ENCODE measurements at regions not wholly inside any gene's neighbourhood (a gene's known extent, or its start where the extent isn't known, plus 50 kb on each side); places are given as distances from the start of the nearest gene placed in this dataset.
A peak's percentile ranks its signal among the peaks of the same experiment; 100 is the strongest.

GRCh38 chr21:35316933-35317332, 267.8 kb upstream of the RUNX1 start:
- WGBS, 2 donors = 73 to 77% methylated on average over 4 of the region's 4 CpGs
- no peaks in the 10 kb centered on the region for H3K27me3 ChIP-seq (ENCODE audit: control insufficient read depth in 3 of 3, insufficient read depth in 3 of 3, low read length in 2 of 3)
- no peak overlapping the region for H3K9ac ChIP-seq (ENCODE audit: insufficient read depth in 1 of 2, low read length in 2 of 2)
- H3K4me1 ChIP-seq (ENCODE audit: control insufficient read depth in 5 of 5, insufficient read depth in 5 of 5, low read length in 5 of 5) = no peaks in the 10 kb centered on the region
- ATAC-seq (ENCODE audit: insufficient read depth, low FRiP score) = no peak
- no peaks in the 10 kb centered on the region for H3K9me3 ChIP-seq (ENCODE audit: control insufficient read depth in 4 of 4, insufficient read depth in 3 of 4, low read length in 3 of 4)
- H3K36me3 ChIP-seq (ENCODE audit: control insufficient read depth in 4 of 4, insufficient read depth in 4 of 4, low read length in 4 of 4) = no peaks in the 10 kb centered on the region
- no peak overlapping the region for H3K4me3 ChIP-seq
- H3K27ac ChIP-seq (ENCODE audit: low read depth in 1 of 2, low read length in 1 of 2) = no peak overlapping the region
- DNase-seq = no peak
- TF ChIP-seq CTCF (IDR thresholded peaks at IDR 0.05; ENCODE audit: control extremely low read depth, extremely low read depth) = no peak

- ATAC-seq (ENCODE audit: insufficient read depth, low FRiP score) (no peak), DNase-seq (no peak)
- H3K4me3 ChIP-seq = no peak overlapping the region
- H3K4me1 ChIP-seq (ENCODE audit: control insufficient read depth in 5 of 5, insufficient read depth in 5 of 5, low read length in 5 of 5) = no peaks in the 10 kb centered on the region
- H3K27ac ChIP-seq (ENCODE audit: low read depth in 1 of 2, low read length in 1 of 2) = no peak overlapping the region
- no peaks in the 10 kb centered on the region for H3K36me3 ChIP-seq (ENCODE audit: control insufficient read depth in 4 of 4, insufficient read depth in 4 of 4, low read length in 4 of 4)
- H3K9me3 ChIP-seq (ENCODE audit: control insufficient read depth in 4 of 4, insufficient read depth in 3 of 4, low read length in 3 of 4) = no peaks in the 10 kb centered on the region
- no peak overlapping the region for H3K9ac ChIP-seq (ENCODE audit: insufficient read depth in 1 of 2, low read length in 2 of 2)
- no peaks in the 10 kb centered on the region for H3K27me3 ChIP-seq (ENCODE audit: control insufficient read depth in 3 of 3, insufficient read depth in 3 of 3, low read length in 2 of 3)
- TF ChIP-seq CTCF (IDR thresholded peaks at IDR 0.05; ENCODE audit: control extremely low read depth, extremely low read depth) = no peak
Observed at GRCh38 chr21:35316456-35316855, 267.4 kb upstream of the RUNX1 start.

GRCh38 chr21:35314857-35315582, 265.9 kb upstream of the RUNX1 start:
- Histone ChIP-seq H3K9me3 (ENCODE audit: control insufficient read depth in 4 of 4, insufficient read depth in 3 of 4, low read length in 3 of 4) (no peaks in the 10 kb centered on the region), H3K27me3 (ENCODE audit: control insufficient read depth in 3 of 3, insufficient read depth in 3 of 3, low read length in 2 of 3) (no peaks in the 10 kb centered on the region), H3K4me3 (no peak overlapping the region), H3K9ac (ENCODE audit: insufficient read depth in 1 of 2, low read length in 2 of 2) (no peak overlapping the region), H3K36me3 (ENCODE audit: control insufficient read depth in 4 of 4, insufficient read depth in 4 of 4, low read length in 4 of 4) (no peaks in the 10 kb centered on the region), H3K4me1 (ENCODE audit: control insufficient read depth in 5 of 5, insufficient read depth in 5 of 5, low read length in 5 of 5) (no peaks in the 10 kb centered on the region), H3K27ac (ENCODE audit: low read depth in 1 of 2, low read length in 1 of 2) (no peak overlapping the region)
- DNase-seq = peak; percentile 20 to 65 (median 51)
- 77 to 91% methylated on average over 8 of the region's 8 CpGs for WGBS, 2 donors
- no peak for TF ChIP-seq CTCF (IDR thresholded peaks at IDR 0.05; ENCODE audit: control extremely low read depth, extremely low read depth)
- no peak for ATAC-seq (ENCODE audit: insufficient read depth, low FRiP score)

GRCh38 chr21:35311985-35312384, 262.9 kb upstream of the RUNX1 start:
- Histone ChIP-seq H3K9me3 (ENCODE audit: control insufficient read depth in 4 of 4, insufficient read depth in 3 of 4, low read length in 3 of 4) (peaks cover 0 to 2% (median 0%) of the 10 kb centered on the region in 4 donors), H3K4me3 (no peak overlapping the region), H3K36me3 (ENCODE audit: control insufficient read depth in 4 of 4, insufficient read depth in 4 of 4, low read length in 4 of 4) (no peaks in the 10 kb centered on the region), H3K27ac (ENCODE audit: low read depth in 1 of 2, low read length in 1 of 2) (no peak overlapping the region), H3K4me1 (ENCODE audit: control insufficient read depth in 5 of 5, insufficient read depth in 5 of 5, low read length in 5 of 5) (no peaks in the 10 kb centered on the region), H3K9ac (ENCODE audit: insufficient read depth in 1 of 2, low read length in 2 of 2) (no peak overlapping the region), H3K27me3 (ENCODE audit: control insufficient read depth in 3 of 3, insufficient read depth in 3 of 3, low read length in 2 of 3) (no peaks in the 10 kb centered on the region)
- DNase-seq (no peak), ATAC-seq (ENCODE audit: insufficient read depth, low FRiP score) (no peak)
- WGBS, 2 donors = 87 to 90% methylated on average over 3 of the region's 3 CpGs
- TF ChIP-seq CTCF (IDR thresholded peaks at IDR 0.05; ENCODE audit: control extremely low read depth, extremely low read depth) = no peak
